ENCODE measurements at regions not wholly inside any gene's neighbourhood (a gene's known extent, or its start where the extent isn't known, plus 50 kb on each side); places are given as distances from the start of the nearest gene placed in this dataset.

DNA sequence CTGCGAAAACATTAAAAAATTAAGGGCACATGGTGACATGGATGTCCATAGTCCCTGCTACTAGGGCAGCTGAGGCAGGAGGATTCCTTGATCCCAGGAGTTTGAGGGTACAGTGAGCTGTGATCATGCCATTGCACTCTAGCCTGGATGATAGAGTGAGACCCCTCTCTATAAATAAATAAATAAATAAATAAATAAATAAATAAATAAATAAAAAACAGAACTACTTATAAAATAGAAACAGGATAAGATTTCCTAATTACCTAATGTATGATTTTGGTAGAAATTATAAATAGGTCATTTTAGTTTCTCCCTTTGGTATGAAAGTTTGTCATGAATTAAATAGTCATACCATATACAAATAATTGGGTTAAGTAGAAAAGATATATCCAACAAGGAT, 916.2 kb downstream of the GRIK2 start:
- DNase-seq = no peak

DNA sequence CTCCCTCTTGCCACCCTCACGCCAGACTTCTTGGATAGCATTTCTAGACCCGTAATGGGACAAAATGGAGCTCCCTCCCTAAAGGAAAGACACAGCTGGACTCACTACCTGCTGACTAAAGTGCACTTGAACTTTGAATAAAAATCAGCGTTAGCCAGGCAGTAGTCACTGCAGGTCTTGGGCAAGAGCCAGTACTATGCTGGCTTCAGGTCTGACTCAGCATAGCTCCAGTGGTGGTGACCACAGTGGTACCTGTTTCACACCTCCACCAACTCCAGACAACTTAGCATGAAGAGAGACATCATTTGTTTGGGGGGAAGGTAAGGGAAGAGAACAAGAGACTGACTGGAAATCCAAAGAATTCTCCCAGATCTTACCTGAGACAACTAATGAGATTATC, 906.8 kb downstream of the GRIK2 start:
- no peak for DNase-seq

DNA sequence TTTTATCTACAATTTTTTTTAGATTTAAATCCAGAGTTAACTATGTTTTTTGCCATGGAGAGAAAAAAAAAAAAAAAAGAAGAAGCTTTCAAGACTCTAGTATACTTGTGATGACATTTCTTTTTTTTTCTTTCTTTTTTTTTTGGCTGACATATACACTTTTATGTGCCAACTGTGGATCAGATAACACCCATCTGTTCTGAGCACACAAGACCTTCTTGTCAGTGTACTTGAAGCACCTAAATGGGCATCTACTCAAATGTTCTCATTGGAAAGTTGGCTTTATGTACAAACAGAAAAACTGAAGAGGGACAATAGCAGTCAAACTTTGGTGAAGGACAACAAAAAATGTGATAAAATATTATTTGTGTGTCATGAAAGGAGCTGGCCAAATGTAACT, 904.5 kb downstream of the GRIK2 start:
- no peak for DNase-seq
